Astrocyte of the spinal cord (primary cell): ENCODE measurements at regions not wholly inside any gene's neighbourhood (a gene's known extent, or its start where the extent isn't known, plus 50 kb on each side); places are given as distances from the start of the nearest gene placed in this dataset.

Experiments used
- DNase-seq: peaks from one replicate; pipeline ENCODE4 v3.0.0; 2011; ENCODE audit warnings: low read depth, low spot score
- H3K4me3 ChIP-seq: 2 replicates; pipeline ENCODE4 v1.5.1; 2011; ENCODE audit warnings: low read depth, mild to moderate bottlenecking, low read length, moderate library complexity
- CTCF ChIP-seq: IDR thresholded peaks from 2 replicates; pipeline ENCODE4 v1.5.1; 2012; ENCODE audit warnings: low read depth, mild to moderate bottlenecking, low read length, inconsistent platforms
- in situ Hi-C: cut with HindIII; loops from 2 replicates; pipeline ENCODE4 v1.10.0; 2017; ENCODE audit warnings: low sequenced_read_pairs

- TF ChIP-seq CTCF: no peak
- in situ Hi-C loops: no loop called here
- peak; percentile 70 for DNase-seq
- no peak overlapping the region for H3K4me3 ChIP-seq
Measured at GRCh38 chr18:56067969-56068671, 480.1 kb upstream of the TCF4 start.

- no peak for TF ChIP-seq CTCF
- in situ Hi-C loops: no loop called here
- H3K4me3 ChIP-seq: no peak overlapping the region
- DNase-seq: no peak
Measured at GRCh38 chr18:56067214-56067894, 479.4 kb upstream of the TCF4 start.

GRCh38 chr18:56066524-56067213, 478.7 kb upstream of the TCF4 start:
- TF ChIP-seq CTCF: no peak
- in situ Hi-C loops: no loop called here
- no peak for DNase-seq
- no peak overlapping the region for H3K4me3 ChIP-seq

- in situ Hi-C loops: no loop called here
- no peak for DNase-seq
- H3K4me3 ChIP-seq: no peak overlapping the region
- TF ChIP-seq CTCF: no peak
Measured at GRCh38 chr18:56065086-56065485, 477.1 kb upstream of the TCF4 start.

- H3K4me3 ChIP-seq: no peak overlapping the region
- no peak for TF ChIP-seq CTCF
- no peak for DNase-seq
- in situ Hi-C loops: no loop called here
Measured at GRCh38 chr18:56062931-56063330, 474.9 kb upstream of the TCF4 start.

GRCh38 chr18:56060967-56061541, 473.1 kb upstream of the TCF4 start:
- H3K4me3 ChIP-seq: no peak overlapping the region
- in situ Hi-C loops: no loop called here
- TF ChIP-seq CTCF: no peak
- no peak for DNase-seq
